ENCODE measurements at regions not wholly inside any gene's neighbourhood (a gene's known extent, or its start where the extent isn't known, plus 50 kb on each side); places are given as distances from the start of the nearest gene placed in this dataset.

GRCh38 chr16:76780556-76780955 lies 410.4 kb upstream of the MON1B start:
- TF ChIP-seq CTCF (IDR thresholded peaks at IDR 0.05) (no peak), POLR2AphosphoS5 (IDR thresholded peaks at IDR 0.05) (no peak), POLR2A (IDR thresholded peaks at IDR 0.05) (no peak)

All from breast epithelium (tissue), 3 donors.